K562 (cell line): ENCODE measurements at regions not wholly inside any gene's neighbourhood (a gene's known extent, or its start where the extent isn't known, plus 50 kb on each side); places are given as distances from the start of the nearest gene placed in this dataset.

Experiments
- ATAC-seq: fragments of 200-7000 bp; cut with Tn5 transposase; 3 replicates; pipeline ENCODE4 v1.9.1; 2020; ENCODE audit warnings: moderate library complexity
- BruUV-seq: library from RNA; stranded (reverse); fragments of 400-500 nt; replicated peaks from 2 replicates; lab custom pipeline; 2021; lab: Mats Ljungman, UMichigan
- CTCF ChIA-PET: fragments of 300-600 bp; formaldehyde crosslinking; extraction: SDS; loops from one replicate; lab custom pipeline; 2021; ENCODE audit warnings: low intra/inter-chr PET ratio; lab: Yijun Ruan, JAX
- POLR2A ChIA-PET: fragments of 300-600, 350-650 bp; sonication (Branson Sonifier 250); formaldehyde crosslinking; extraction: SDS; loops from one replicate; lab custom pipeline; 2021; ENCODE audit warnings: antibody characterized with exemption, inconsistent platforms; lab: Yijun Ruan, JAX
- DNase-seq, 4 experiments: peaks; one replicate each; pipeline versions ENCODE4 v3.0.0 to v3.0.0-alpha.2; 2011 to 2018; ENCODE audit warnings: low spot score in 3 of 4, mixed read lengths in 3 of 4; ENCODE audit errors: extremely low read depth in 1 of 4
- FAIRE-seq: peaks from 2 replicates; lab custom pipeline; 2011; peaks lifted over from hg19 to GRCh38; lab: Jason Lieb, UNC
- H2AFZ ChIP-seq: 2 replicates; pipeline ENCODE4 v1.6.0; 2011; ENCODE audit warnings: low read depth, low read length, control low read depth, inconsistent platforms
- H3K27ac ChIP-seq: fragments of 200-600 bp; 3 replicates; pipeline ENCODE4 v1.8.0; 2011; ENCODE audit warnings: low read depth, mild to moderate bottlenecking, control low read depth, inconsistent platforms, low read length, moderate library complexity, mixed read lengths; ENCODE audit errors: extremely low read depth
- H3K27me3 ChIP-seq, 2 experiments: fragments of 300-600 bp in 1 of 2; 2 replicates in 1 of 2; 3 replicates in 1 of 2; pipeline versions ENCODE4 v1.6.0 to v1.8.0; 2011; ENCODE audit warnings: inconsistent platforms in 2 of 2, low read length in 2 of 2, mild to moderate bottlenecking in 1 of 2, mixed read lengths in 1 of 2, moderate library complexity in 1 of 2; ENCODE audit not compliant: control insufficient read depth in 2 of 2, insufficient read depth in 2 of 2
- H3K36me3 ChIP-seq: fragments of 300-600 bp; 3 replicates; pipeline ENCODE4 v1.8.0; 2011; ENCODE audit warnings: mild to moderate bottlenecking, low read length, inconsistent platforms; ENCODE audit not compliant: control insufficient read depth, insufficient read depth
- H3K4me1 ChIP-seq, 2 experiments: fragments of 200-600 bp in 1 of 2; replicated peaks in 1 of 2; 2 replicates in 1 of 2; 3 replicates in 1 of 2; pipeline versions ENCODE4 v1.5.1 to v1.8.0; 2011; ENCODE audit warnings: inconsistent platforms in 2 of 2, low read length in 2 of 2, mild to moderate bottlenecking in 1 of 2, mixed read lengths in 1 of 2, moderate library complexity in 1 of 2; ENCODE audit not compliant: control insufficient read depth in 2 of 2, insufficient read depth in 2 of 2
- H3K4me2 ChIP-seq: 2 replicates; pipeline ENCODE4 v1.6.1; 2011; ENCODE audit warnings: low read length, control low read depth, inconsistent platforms, mixed read lengths; ENCODE audit not compliant: insufficient read depth
- H3K4me3 ChIP-seq: fragments of 200-600 bp; sonication (generic), shearing (Covaris generic); 2 replicates; pipeline ENCODE4 v1.5.1; 2016; ENCODE audit warnings: control low read depth, inconsistent platforms
- H3K79me2 ChIP-seq: fragments of 200-600 bp; 3 replicates; pipeline ENCODE4 v1.8.0; 2011; ENCODE audit warnings: low read length, inconsistent platforms; ENCODE audit not compliant: control insufficient read depth, insufficient read depth
- H3K9ac ChIP-seq, 2 experiments: 2 replicates each; pipeline versions ENCODE4 v1.6.0 to v1.6.1; 2011; ENCODE audit warnings: low read depth in 2 of 2, low read length in 2 of 2, control low read depth in 1 of 2, inconsistent platforms in 1 of 2, mild to moderate bottlenecking in 1 of 2, mixed read lengths in 1 of 2; ENCODE audit not compliant: insufficient read depth in 1 of 2
- H3K9me1 ChIP-seq: one replicate; pipeline ENCODE4 v1.6.0; 2011; ENCODE audit warnings: inconsistent platforms, mild to moderate bottlenecking, low read length, moderate library complexity; ENCODE audit not compliant: control insufficient read depth, insufficient read depth
- H3K9me3 ChIP-seq: replicated peaks from 2 replicates; pipeline ENCODE4 v1.5.1; 2011; ENCODE audit warnings: low read depth, low read length, inconsistent platforms; ENCODE audit not compliant: control insufficient read depth, insufficient read depth
- H4K20me1 ChIP-seq: replicated peaks from 2 replicates; pipeline ENCODE4 v1.6.1; 2011; ENCODE audit warnings: low read length, inconsistent platforms, mixed read lengths; ENCODE audit not compliant: control insufficient read depth, insufficient read depth
- CTCF ChIP-seq, 3 experiments: IDR thresholded peaks in 2 of 3; conservative IDR thresholded peaks in 1 of 3; 2 replicates each; pipeline ENCODE4 v1.5.1; 2011 to 2012; ENCODE audit warnings: low read length in 3 of 3, mild to moderate bottlenecking in 3 of 3, control low read depth in 2 of 3, improper control_type of control experiment in 1 of 3, inconsistent platforms in 1 of 3, low read depth in 1 of 3, mixed read lengths in 1 of 3, moderate library complexity in 1 of 3; ENCODE audit not compliant: insufficient read depth in 2 of 3
- ID3 ChIP-seq, 2 experiments: fragments of 250-450 bp in 1 of 2; fragments of 450-650 bp in 1 of 2; sonication (Bioruptor Pico) in 1 of 2; IDR thresholded peaks; 2 replicates each; pipeline versions ENCODE4 v1.6.1 to v1.8.0; 2016 to 2021; ENCODE audit warnings: mild to moderate bottlenecking in 2 of 2, moderate library complexity in 2 of 2, missing compliant biosample characterization in 1 of 2, missing genetic modification characterization in 1 of 2
- NONO ChIP-seq, 2 experiments: fragments of 200-400 bp in 1 of 2; fragments of 450-650 bp in 1 of 2; formaldehyde crosslinking in 1 of 2; IDR thresholded peaks; 2 replicates each; pipeline ENCODE4 v1.6.1; 2017; ENCODE audit warnings: low read depth in 2 of 2, mild to moderate bottlenecking in 2 of 2, moderate library complexity in 2 of 2, low read length in 1 of 2
- POLR2H ChIP-seq: IDR thresholded peaks from 2 replicates; pipeline ENCODE4 v1.6.1; 2016; ENCODE audit warnings: missing genetic modification characterization, low read depth, mild to moderate bottlenecking, control low read depth, missing compliant biosample characterization, moderate library complexity
- PTBP1 ChIP-seq: fragments of 200-400 bp; formaldehyde crosslinking; IDR thresholded peaks from 2 replicates; pipeline ENCODE4 v1.6.1; 2017; ENCODE audit warnings: low read depth, low read length
- RNF219 ChIP-seq: fragments of 250-450 bp; sonication (Bioruptor Pico); IDR thresholded peaks from 2 replicates; pipeline ENCODE4 v1.5.0; 2022; ENCODE audit warnings: mild to moderate bottlenecking
- ZBTB11 ChIP-seq, 3 experiments: fragments of 200-800 bp in 1 of 3; fragments of 250-450 bp in 1 of 3; fragments of 450-650 bp in 1 of 3; sonication (Bioruptor Pico) in 1 of 3; sonication (Bioruptor generic) in 1 of 3; formaldehyde crosslinking in 1 of 3; IDR thresholded peaks; 2 replicates each; pipeline versions ENCODE4 v1.6.1 to v1.8.0; 2016 to 2022; ENCODE audit warnings: mild to moderate bottlenecking in 2 of 3, missing genetic modification characterization in 2 of 3, missing compliant biosample characterization in 1 of 3, moderate library complexity in 1 of 3
- WGBS: fragments of 100-300 bp; shearing (Covaris generic); methylation state at CpG from one replicate; pipeline ENCODE4 v1.1.6; 2016; ENCODE audit warnings: low coverage, mixed read lengths; ENCODE audit not compliant: insufficient coverage; ENCODE audit errors: missing lambda C conversion rate; 5-methylcytosine and 5-hydroxymethylcytosine counted together
- in situ Hi-C: fragments of 300-500 bp; cut with MboI; formaldehyde crosslinking; loops from 4 replicates; pipeline ENCODE4 v1.15.0; 2018; ENCODE audit warnings: inconsistent platforms, mixed read lengths
- intact Hi-C: fragments of 100-400 bp; cut with micrococcal nuclease; formaldehyde crosslinking; loops from 2 replicates; pipeline ENCODE4 v1.14.2; 2022

- no peak overlapping the region for H3K9ac ChIP-seq
- ChIA-PET POLR2A (no interaction called here), CTCF (no interaction called here)
- intact Hi-C loops = no loop called here
- WGBS = 1% methylated on average over 7 of the region's 8 CpGs
- H2AFZ ChIP-seq = no peak overlapping the region
- no peaks in the 10 kb centered on the region for H3K4me1 ChIP-seq
- ATAC-seq = no peak
- no peaks in the 10 kb centered on the region for H3K79me2 ChIP-seq
- H3K4me3 ChIP-seq = no peak overlapping the region
- no TSS peak for BruUV-seq
- no peaks in the 10 kb centered on the region for H4K20me1 ChIP-seq
- no peaks in the 10 kb centered on the region for H3K36me3 ChIP-seq
- no peak overlapping the region for H3K27ac ChIP-seq
- in situ Hi-C loops = no loop called here
- FAIRE-seq = no peak
- DNase-seq = no peak
- H3K4me2 ChIP-seq = no peak overlapping the region
- H3K27me3 ChIP-seq = peaks cover 12 to 49% of the 10 kb centered on the region in 2 experiments
- H3K9me3 ChIP-seq = no peaks in the 10 kb centered on the region; the same call in 1 of the 2 replicates
- H3K9me1 ChIP-seq = no peaks in the 10 kb centered on the region
- no peak for TF ChIP-seq RNF219
- TF ChIP-seq ID3 (CRISPR knock-in tag; IDR thresholded peaks at IDR 0.05) = no peak
- TF ChIP-seq ID3 (tag; IDR thresholded peaks at IDR 0.05) = no peak
- TF ChIP-seq PTBP1 = no peak
- no peak for TF ChIP-seq CTCF (IDR thresholded peaks at IDR 0.05 in 2 of 3, conservative IDR thresholded peaks at IDR 0.05 in 1 of 3; ENCODE audit: insufficient read depth in 2 of 3, low read depth in 1 of 3, low read length in 3 of 3)
- TF ChIP-seq NONO (IDR thresholded peaks at IDR 0.05; ENCODE audit: low read depth in 2 of 2, low read length in 1 of 2) = no peak
- no peak for TF ChIP-seq POLR2H
- TF ChIP-seq ZBTB11 (CRISPR knock-in tag; IDR thresholded peaks at IDR 0.05) = no peak
- TF ChIP-seq, all 486 proteins: peak for 0
Observed at GRCh38 chr1:5764464-5764863, 227.8 kb downstream of the NPHP4 start.
